ENCODE measurements at regions not wholly inside any gene's neighbourhood (a gene's known extent, or its start where the extent isn't known, plus 50 kb on each side); places are given as distances from the start of the nearest gene placed in this dataset.
A peak's percentile ranks its signal among the peaks of the same experiment; 100 is the strongest.

DNA sequence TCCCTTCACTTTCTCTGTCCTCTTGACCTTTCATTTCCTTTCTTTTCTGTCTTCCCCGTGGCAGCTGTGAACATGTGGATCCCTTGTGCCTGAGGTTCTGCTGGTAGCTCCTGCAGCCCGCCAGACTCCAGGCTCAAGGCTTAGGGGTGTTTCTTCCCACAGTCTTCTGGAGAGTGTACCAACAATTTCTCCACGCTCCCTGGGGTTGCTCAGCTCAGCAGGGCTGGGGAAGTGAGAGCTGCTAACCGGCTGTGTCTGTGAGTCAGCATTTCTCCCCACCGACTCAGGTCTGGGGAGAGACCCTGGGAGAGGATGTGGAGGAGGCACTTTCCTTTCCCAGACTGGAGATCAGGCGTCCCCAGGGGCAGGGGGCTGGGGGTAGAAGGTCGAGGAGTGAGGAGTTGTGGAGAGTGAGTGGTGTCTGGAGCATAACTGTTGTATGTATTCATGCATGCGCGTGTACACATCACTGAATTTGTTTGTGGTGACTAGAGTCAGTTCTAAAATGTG, 193.6 kb downstream of the KCNRG start:
- DNase-seq (peak in 1 of 6 donors; percentile 53), FAIRE-seq (no peak), ATAC-seq (peak in 3 of 4 donors; percentile 62 to 92 (median 90))
- Histone ChIP-seq H3K27me3 (no peaks in the 10 kb centered on the region), H3K4me3 (no peak overlapping the region), H3K9me3 (no peaks in the 10 kb centered on the region), H3K36me3 (no peaks in the 10 kb centered on the region), H3K27ac (no peak overlapping the region), H3K4me1 (no peaks in the 10 kb centered on the region)
- TF ChIP-seq CTCF (IDR thresholded peaks at IDR 0.05) = no peak
- WGBS, 2 donors = 39 to 47% methylated on average over 9 of the region's 9 CpGs
- intact Hi-C loops (cut with DNase I) = no loop called here

GRCh38 chr13:50209631-50210030, 194.4 kb downstream of the KCNRG start:
- ATAC-seq = no peak
- H3K36me3 ChIP-seq = no peaks in the 10 kb centered on the region
- intact Hi-C loops (cut with DNase I) = no loop called here
- no peaks in the 10 kb centered on the region for H3K27me3 ChIP-seq
- FAIRE-seq = no peak
- no peak overlapping the region for H3K4me3 ChIP-seq
- WGBS, 2 donors = 88 to 96% methylated on average over 1 of the region's 1 CpG
- H3K4me1 ChIP-seq = no peaks in the 10 kb centered on the region
- no peak for TF ChIP-seq CTCF (IDR thresholded peaks at IDR 0.05)
- H3K9me3 ChIP-seq = no peaks in the 10 kb centered on the region
- no peak overlapping the region for H3K27ac ChIP-seq
- no peak for DNase-seq

DNA sequence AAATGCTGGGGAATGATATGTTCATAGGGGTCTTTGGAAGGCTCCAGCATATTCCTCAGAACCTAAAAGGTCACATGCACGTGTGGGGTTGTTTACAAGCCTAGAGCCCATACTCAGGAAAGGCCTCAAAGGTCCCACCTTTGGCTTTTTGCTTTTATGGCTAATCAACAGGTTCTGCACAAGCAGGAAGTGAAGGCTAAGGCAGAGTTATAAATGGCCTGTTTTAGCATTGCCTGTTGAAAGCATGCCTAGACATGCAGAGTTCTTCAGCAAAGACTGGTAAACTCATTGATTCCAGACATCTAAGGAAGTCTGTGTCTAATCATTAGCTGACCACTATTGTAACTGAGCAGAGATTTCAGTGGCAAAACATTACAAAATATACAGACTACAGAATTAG, 198.3 kb downstream of the KCNRG start:
- 48 to 69% methylated on average over 1 of the region's 1 CpG for WGBS, 2 donors
- Histone ChIP-seq H3K27me3 (no peaks in the 10 kb centered on the region), H3K36me3 (no peaks in the 10 kb centered on the region), H3K4me3 (no peak overlapping the region), H3K4me1 (no peaks in the 10 kb centered on the region), H3K9me3 (no peaks in the 10 kb centered on the region), H3K27ac (no peak overlapping the region)
- intact Hi-C loops (cut with DNase I) = no loop called here
- ATAC-seq = no peak
- FAIRE-seq = no peak
- no peak for DNase-seq
- TF ChIP-seq CTCF (IDR thresholded peaks at IDR 0.05) = no peak

DNA sequence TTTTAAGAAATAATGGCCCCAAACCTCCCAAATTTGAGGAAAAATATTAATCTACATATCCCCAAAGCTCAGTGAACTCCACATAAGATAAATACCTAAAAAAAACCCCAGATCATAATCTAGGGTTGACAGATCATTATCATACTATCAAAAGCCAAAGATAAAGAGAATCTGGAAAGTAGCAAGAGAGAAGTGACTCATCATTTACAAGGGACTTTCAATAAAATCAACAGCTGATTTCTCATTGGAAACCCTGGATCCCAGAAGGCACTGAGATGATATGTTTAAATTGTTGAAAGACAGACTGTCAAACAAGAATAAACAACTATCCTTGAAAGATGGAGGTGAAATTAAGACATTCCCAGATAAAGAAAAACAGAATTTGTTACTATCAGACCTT, 199.3 kb downstream of the KCNRG start:
- FAIRE-seq (no peak), ATAC-seq (no peak), DNase-seq (no peak)
- Histone ChIP-seq H3K27me3 (no peaks in the 10 kb centered on the region), H3K4me3 (no peak overlapping the region), H3K4me1 (no peaks in the 10 kb centered on the region), H3K36me3 (no peaks in the 10 kb centered on the region), H3K27ac (no peak overlapping the region), H3K9me3 (no peaks in the 10 kb centered on the region)
- TF ChIP-seq CTCF (IDR thresholded peaks at IDR 0.05) = no peak
- intact Hi-C loops (cut with DNase I) = no loop called here

DNA sequence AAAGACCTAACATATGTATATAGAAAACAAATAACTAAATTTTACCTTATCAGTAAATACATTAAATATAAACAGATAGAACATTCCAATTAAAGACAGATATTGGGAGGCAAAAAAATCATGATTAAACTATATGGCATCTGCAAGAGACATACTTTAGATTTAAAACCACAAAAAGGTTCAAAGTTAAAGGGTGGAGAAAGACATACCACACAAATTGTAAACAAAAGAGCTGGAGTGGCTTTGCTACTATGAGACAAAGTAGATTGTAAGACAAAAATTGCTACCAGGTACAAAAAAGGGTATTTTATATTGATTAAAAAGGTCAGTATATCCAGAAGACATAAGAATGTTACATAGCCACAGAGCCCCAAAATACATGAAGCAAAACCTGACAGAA, 200.2 kb downstream of the KCNRG start:
- ATAC-seq = no peak
- H3K4me3 ChIP-seq = no peak overlapping the region
- TF ChIP-seq CTCF (IDR thresholded peaks at IDR 0.05) = no peak
- H3K9me3 ChIP-seq = no peaks in the 10 kb centered on the region
- no peak for DNase-seq
- H3K27ac ChIP-seq = no peak overlapping the region
- no peaks in the 10 kb centered on the region for H3K36me3 ChIP-seq
- H3K27me3 ChIP-seq = no peaks in the 10 kb centered on the region
- intact Hi-C loops (cut with DNase I) = no loop called here
- no peaks in the 10 kb centered on the region for H3K4me1 ChIP-seq
- no peak for FAIRE-seq

Measured in pancreas (tissue), 10 donors.